DOHH2 (cell line): ENCODE measurements at regions not wholly inside any gene's neighbourhood (a gene's known extent, or its start where the extent isn't known, plus 50 kb on each side); places are given as distances from the start of the nearest gene placed in this dataset.

Experiments
- H3F3A ChIP-seq: fragments of 200-600 bp; sonication (generic), shearing (Covaris generic); 2 replicates; pipeline ENCODE4 v1.6.0; 2016; ENCODE audit warnings: antibody characterized with exemption, mild to moderate bottlenecking; ENCODE audit not compliant: control insufficient read depth, insufficient read depth
- H3K27ac ChIP-seq: fragments of 200-600 bp; sonication (generic); 2 replicates; pipeline ENCODE4 v1.5.1; 2014; ENCODE audit warnings: low read depth, mild to moderate bottlenecking, low read length, moderate library complexity
- H3K27me3 ChIP-seq: fragments of 200-600 bp; sonication (generic); 2 replicates; pipeline ENCODE4 v1.6.1; 2014; ENCODE audit warnings: mild to moderate bottlenecking, low read length, mixed read lengths; ENCODE audit not compliant: control insufficient read depth
- H3K36me3 ChIP-seq: fragments of 200-600 bp; sonication (generic); 2 replicates; pipeline ENCODE4 v1.6.1; 2014; ENCODE audit warnings: mild to moderate bottlenecking, low read length, moderate library complexity, mixed read lengths; ENCODE audit not compliant: control insufficient read depth
- H3K4me1 ChIP-seq: fragments of 200-600 bp; sonication (generic); 2 replicates; pipeline ENCODE4 v1.6.1; 2014; ENCODE audit warnings: mild to moderate bottlenecking, low read length, mixed read lengths; ENCODE audit not compliant: control insufficient read depth
- H3K4me2 ChIP-seq: fragments of 200-600 bp; sonication (generic); 2 replicates; pipeline ENCODE4 v1.6.0; 2014; ENCODE audit warnings: mild to moderate bottlenecking, low read length, moderate library complexity
- H3K4me3 ChIP-seq: fragments of 200-600 bp; sonication (generic); 2 replicates; pipeline ENCODE4 v1.5.1; 2014; ENCODE audit warnings: mild to moderate bottlenecking, low read length, mixed read lengths
- H3K79me2 ChIP-seq: fragments of 200-600 bp; sonication (generic); 2 replicates; pipeline ENCODE4 v1.6.1; 2014; ENCODE audit warnings: mild to moderate bottlenecking, low read length, mixed read lengths; ENCODE audit not compliant: control insufficient read depth
- H3K9me2 ChIP-seq: fragments of 200-600 bp; sonication (generic); replicated peaks from 2 replicates; pipeline ENCODE4 v1.6.1; 2014; ENCODE audit warnings: mild to moderate bottlenecking, low read length, mixed read lengths; ENCODE audit not compliant: control insufficient read depth
- H3K9me3 ChIP-seq: fragments of 200-600 bp; sonication (generic); 2 replicates; pipeline ENCODE4 v1.6.1; 2014; ENCODE audit warnings: antibody characterized with exemption, low read length, mixed read lengths; ENCODE audit not compliant: control insufficient read depth, insufficient read depth
- H4K20me1 ChIP-seq: fragments of 200-600 bp; sonication (generic); 2 replicates; pipeline ENCODE4 v1.6.0; 2014; ENCODE audit warnings: low read depth, mild to moderate bottlenecking, antibody characterized with exemption, low read length, moderate library complexity; ENCODE audit not compliant: control insufficient read depth, insufficient read depth
- CTCF ChIP-seq: fragments of 200-600 bp; sonication (generic); IDR thresholded peaks from one replicate; pipeline ENCODE4 v1.5.1; 2014; ENCODE audit warnings: antibody characterized with exemption, mild to moderate bottlenecking, low read depth, low read length; ENCODE audit not compliant: poor library complexity, severe bottlenecking
- EZH2phosphoT487 ChIP-seq: fragments of 200-600 bp; sonication (generic); IDR thresholded peaks from 2 replicates; pipeline ENCODE4 v1.6.1; 2017; ENCODE audit warnings: borderline replicate concordance, mild to moderate bottlenecking, antibody characterized with exemption, low read length, moderate library complexity, mixed read lengths

- Histone ChIP-seq H3K79me2 (no peaks in the 10 kb centered on the region), H3K36me3 (no peaks in the 10 kb centered on the region), H3K9me2 (no peaks in the 10 kb centered on the region), H3K4me1 (no peaks in the 10 kb centered on the region), H4K20me1 (no peaks in the 10 kb centered on the region), H3K4me2 (no peak overlapping the region), H3K4me3 (no peak overlapping the region), H3K27me3 (peaks cover 8% of the 10 kb centered on the region; the same call in 1 of the 2 replicates), H3F3A (no peaks in the 10 kb centered on the region), H3K27ac (no peak overlapping the region), H3K9me3 (no peaks in the 10 kb centered on the region)
- TF ChIP-seq EZH2phosphoT487 (no peak), CTCF (no peak)
Observed at GRCh38 chr10:78532480-78533042, 498.9 kb downstream of the RPS24 start.

- H3K79me2 ChIP-seq = no peaks in the 10 kb centered on the region
- no peaks in the 10 kb centered on the region for H3K36me3 ChIP-seq
- H3K4me2 ChIP-seq = no peak overlapping the region
- H3K9me2 ChIP-seq = no peaks in the 10 kb centered on the region
- no peak overlapping the region for H3K4me3 ChIP-seq
- H3K9me3 ChIP-seq = no peaks in the 10 kb centered on the region
- no peaks in the 10 kb centered on the region for H4K20me1 ChIP-seq
- no peaks in the 10 kb centered on the region for H3K4me1 ChIP-seq
- H3K27me3 ChIP-seq = peaks cover 8% of the 10 kb centered on the region; the same call in 1 of the 2 replicates
- no peaks in the 10 kb centered on the region for H3F3A ChIP-seq
- TF ChIP-seq EZH2phosphoT487 (no peak), CTCF (no peak)
- H3K27ac ChIP-seq = no peak overlapping the region
Observed at GRCh38 chr10:78533098-78533497, 499.4 kb downstream of the RPS24 start.

- Histone ChIP-seq H3K9me2 (no peaks in the 10 kb centered on the region), H3K9me3 (no peaks in the 10 kb centered on the region)
Observed at GRCh38 chr10:78533776-78534175, 500.1 kb downstream of the RPS24 start.

More at GRCh38 chr10:78533776-78534175, 500.1 kb downstream of the RPS24 start:
- H3F3A ChIP-seq = no peaks in the 10 kb centered on the region
- H3K4me3 ChIP-seq = no peak overlapping the region
- H3K4me1 ChIP-seq = no peaks in the 10 kb centered on the region
- no peaks in the 10 kb centered on the region for H4K20me1 ChIP-seq
- no peaks in the 10 kb centered on the region for H3K36me3 ChIP-seq
- no peak overlapping the region for H3K27ac ChIP-seq
- TF ChIP-seq EZH2phosphoT487 = no peak
- TF ChIP-seq CTCF = no peak
- H3K79me2 ChIP-seq = no peaks in the 10 kb centered on the region
- H3K4me2 ChIP-seq = no peak overlapping the region
- H3K27me3 ChIP-seq = peaks cover 8% of the 10 kb centered on the region; the same call in 1 of the 2 replicates
